ENCODE measurements at regions not wholly inside any gene's neighbourhood (a gene's known extent, or its start where the extent isn't known, plus 50 kb on each side); places are given as distances from the start of the nearest gene placed in this dataset.
A peak's percentile ranks its signal among the peaks of the same experiment; 100 is the strongest.
"Not testable (repeated sequence)": the region's sequence is repeated elsewhere in the genome, so short reads cannot be mapped to it uniquely, and the experiment has no call there.

- H3K9me3 ChIP-seq (ENCODE audit: control insufficient read depth, insufficient read depth, low read length); intact Hi-C loops (cut with micrococcal nuclease); H3K4me3 ChIP-seq (ENCODE audit: low read length); H3K36me3 Mint-ChIP-seq; H3K27me3 ChIP-seq (ENCODE audit: control insufficient read depth, insufficient read depth, low read length); H3K9me3 Mint-ChIP-seq; H3K36me3 ChIP-seq (ENCODE audit: control insufficient read depth, insufficient read depth, low read length); H3K27ac Mint-ChIP-seq; H3K27me3 Mint-ChIP-seq (ENCODE audit: low read depth in 2 of 2); H3K4me3 Mint-ChIP-seq; H3K4me1 Mint-ChIP-seq; H3K4me1 ChIP-seq (ENCODE audit: control insufficient read depth, insufficient read depth, low read length); DNase-seq; H3K27ac ChIP-seq (ENCODE audit: low read length): not testable (repeated sequence)
- peak; percentile 43 to 73 (median 55) for ATAC-seq
- whole genome bisulfite sequencing (ENCODE audit: insufficient coverage): no CpG with 5 or more reads among the region's 5 CpGs
These were observed 122.9 kb downstream of the OR4M2 start for GRCh38 chr15:22203208-22203607.

- H3K27ac Mint-ChIP-seq; H3K27ac ChIP-seq (ENCODE audit: low read length); H3K36me3 Mint-ChIP-seq; H3K27me3 Mint-ChIP-seq (ENCODE audit: low read depth in 2 of 2); intact Hi-C loops (cut with micrococcal nuclease); H3K9me3 Mint-ChIP-seq; H3K27me3 ChIP-seq (ENCODE audit: control insufficient read depth, insufficient read depth, low read length); H3K9me3 ChIP-seq (ENCODE audit: control insufficient read depth, insufficient read depth, low read length); H3K4me1 ChIP-seq (ENCODE audit: control insufficient read depth, insufficient read depth, low read length); H3K4me1 Mint-ChIP-seq; H3K4me3 Mint-ChIP-seq; H3K4me3 ChIP-seq (ENCODE audit: low read length); H3K36me3 ChIP-seq (ENCODE audit: control insufficient read depth, insufficient read depth, low read length); ATAC-seq; DNase-seq: not testable (repeated sequence)
- WGBS (ENCODE audit: insufficient coverage): no CpG with 5 or more reads among the region's 3 CpGs
These were observed 128.8 kb downstream of the OR4M2 start for GRCh38 chr15:22209086-22209485.

GRCh38 chr15:22222596-22222995, 142.3 kb downstream of the OR4M2 start:
- ATAC-seq; H3K27me3 ChIP-seq (ENCODE audit: control insufficient read depth, insufficient read depth, low read length); H3K9me3 Mint-ChIP-seq; intact Hi-C loops (cut with micrococcal nuclease); DNase-seq; H3K27me3 Mint-ChIP-seq (ENCODE audit: low read depth in 2 of 2); H3K36me3 Mint-ChIP-seq; H3K4me3 Mint-ChIP-seq; H3K27ac ChIP-seq (ENCODE audit: low read length); H3K9me3 ChIP-seq (ENCODE audit: control insufficient read depth, insufficient read depth, low read length); H3K4me3 ChIP-seq (ENCODE audit: low read length); H3K36me3 ChIP-seq (ENCODE audit: control insufficient read depth, insufficient read depth, low read length): not testable (repeated sequence)
- WGBS (ENCODE audit: insufficient coverage): 67% methylated on average over 10 of the region's 10 CpGs
- H3K4me1 ChIP-seq (ENCODE audit: control insufficient read depth, insufficient read depth, low read length): peaks cover 27% of the 10 kb centered on the region
- Mint-ChIP-seq H3K4me1 (peaks cover 44 to 58% of the 10 kb centered on the region in 2 donors), H3K27ac (peak overlapping the region; percentile 99 to 100)

GRCh38 chr15:22224241-22224671, 143.9 kb downstream of the OR4M2 start:
- Mint-ChIP-seq H3K36me3 (no peaks in the 10 kb centered on the region), H3K4me3 (peak overlapping the region; percentile 26), H3K27ac (peak overlapping the region in 1 of 2 donors; percentile 100), H3K27me3 (ENCODE audit: low read depth in 2 of 2) (no peaks in the 10 kb centered on the region), H3K9me3 (no peaks in the 10 kb centered on the region), H3K4me1 (peaks cover 44 to 59% of the 10 kb centered on the region in 2 donors)
- Histone ChIP-seq H3K4me1 (ENCODE audit: control insufficient read depth, insufficient read depth, low read length) (peaks cover 27% of the 10 kb centered on the region), H3K4me3 (ENCODE audit: low read length) (no peak overlapping the region), H3K9me3 (ENCODE audit: control insufficient read depth, insufficient read depth, low read length) (no peaks in the 10 kb centered on the region), H3K27ac (ENCODE audit: low read length) (no peak overlapping the region), H3K36me3 (ENCODE audit: control insufficient read depth, insufficient read depth, low read length) (no peaks in the 10 kb centered on the region), H3K27me3 (ENCODE audit: control insufficient read depth, insufficient read depth, low read length) (no peaks in the 10 kb centered on the region)
- DNase-seq (peak; percentile 17 to 38), ATAC-seq (no peak)
- no peak for TF ChIP-seq CTCF (IDR thresholded peaks at IDR 0.05)
- 85% methylated on average over 9 of the region's 9 CpGs for WGBS (ENCODE audit: insufficient coverage)
- intact Hi-C loops (cut with micrococcal nuclease): no loop called here

- H3K4me1 Mint-ChIP-seq: peaks cover 44 to 59% of the 10 kb centered on the region in 2 donors
- intact Hi-C loops (cut with micrococcal nuclease); H3K4me3 ChIP-seq (ENCODE audit: low read length); H3K9me3 Mint-ChIP-seq; ATAC-seq; H3K36me3 ChIP-seq (ENCODE audit: control insufficient read depth, insufficient read depth, low read length); H3K27ac Mint-ChIP-seq; H3K36me3 Mint-ChIP-seq; H3K27me3 ChIP-seq (ENCODE audit: control insufficient read depth, insufficient read depth, low read length); H3K27ac ChIP-seq (ENCODE audit: low read length); H3K4me3 Mint-ChIP-seq; H3K9me3 ChIP-seq (ENCODE audit: control insufficient read depth, insufficient read depth, low read length); H3K27me3 Mint-ChIP-seq (ENCODE audit: low read depth in 2 of 2): not testable (repeated sequence)
- 83% methylated on average over 7 of the region's 7 CpGs for WGBS (ENCODE audit: insufficient coverage)
- H3K4me1 ChIP-seq (ENCODE audit: control insufficient read depth, insufficient read depth, low read length): peaks cover 27% of the 10 kb centered on the region
- DNase-seq: peak in 1 of 2 donors; percentile 17
These were observed 144.6 kb downstream of the OR4M2 start for GRCh38 chr15:22224961-22225360.

Data from natural killer cell (primary cell).